ENCODE measurements at regions not wholly inside any gene's neighbourhood (a gene's known extent, or its start where the extent isn't known, plus 50 kb on each side); places are given as distances from the start of the nearest gene placed in this dataset.
"Not testable (repeated sequence)": the region's sequence is repeated elsewhere in the genome, so short reads cannot be mapped to it uniquely, and the experiment has no call there.

DNA sequence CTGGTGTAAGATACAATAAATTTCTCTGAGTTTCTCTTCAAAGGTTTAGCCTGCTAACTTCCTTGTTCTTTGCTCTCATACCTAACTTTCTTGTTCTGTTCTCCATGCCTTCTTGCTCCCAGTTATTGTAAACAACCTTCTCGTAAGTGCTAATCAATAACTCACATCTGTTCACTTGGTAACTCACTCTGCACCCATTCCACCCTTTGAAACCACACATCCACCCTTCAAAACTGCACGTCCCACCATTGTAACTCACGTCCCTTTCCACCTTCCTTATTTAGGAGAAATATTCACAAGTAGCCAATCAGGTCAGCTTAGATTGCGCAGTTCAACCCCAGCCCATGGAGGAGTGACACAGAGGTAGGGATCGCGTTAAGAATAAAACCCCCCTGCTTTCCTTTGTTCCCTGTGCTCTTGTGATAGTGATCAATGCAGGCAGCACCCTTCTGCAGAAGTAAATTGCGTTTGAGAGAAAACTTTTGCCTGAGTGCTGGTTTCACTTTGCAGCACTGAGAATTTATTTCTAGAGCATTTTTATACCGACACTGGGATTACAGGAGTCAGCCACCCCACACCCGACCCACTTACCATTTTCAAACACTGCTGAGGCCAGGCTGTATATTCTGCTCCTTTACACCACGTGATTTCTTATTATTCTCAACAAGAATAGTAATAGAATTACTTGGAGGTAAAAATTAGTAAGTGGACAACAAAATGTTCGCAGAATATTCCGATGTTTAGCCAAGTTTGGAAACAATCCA, 789.2 kb upstream of the RGS18 start:
- DNase-seq: no peak

DNA sequence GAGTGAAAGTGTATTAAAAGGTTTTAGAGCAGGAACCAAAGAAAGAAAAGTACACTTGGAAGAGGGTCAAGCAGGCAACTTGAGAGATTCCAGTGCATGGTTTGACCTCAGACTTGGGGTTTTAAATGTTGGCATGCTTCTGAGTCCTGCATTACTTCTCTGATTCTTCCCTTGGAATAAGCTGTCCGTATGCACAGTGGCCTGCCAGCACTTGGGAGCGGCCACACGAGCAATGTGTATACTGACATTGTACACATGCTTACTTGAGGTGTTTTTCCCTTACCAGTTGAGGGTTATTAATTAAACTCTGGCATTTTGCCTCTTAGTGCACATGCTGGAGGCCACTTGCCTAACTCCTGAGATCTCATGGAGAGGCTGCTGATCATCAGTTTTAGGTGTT, 786.6 kb upstream of the RGS18 start:
- no peak for DNase-seq

DNA sequence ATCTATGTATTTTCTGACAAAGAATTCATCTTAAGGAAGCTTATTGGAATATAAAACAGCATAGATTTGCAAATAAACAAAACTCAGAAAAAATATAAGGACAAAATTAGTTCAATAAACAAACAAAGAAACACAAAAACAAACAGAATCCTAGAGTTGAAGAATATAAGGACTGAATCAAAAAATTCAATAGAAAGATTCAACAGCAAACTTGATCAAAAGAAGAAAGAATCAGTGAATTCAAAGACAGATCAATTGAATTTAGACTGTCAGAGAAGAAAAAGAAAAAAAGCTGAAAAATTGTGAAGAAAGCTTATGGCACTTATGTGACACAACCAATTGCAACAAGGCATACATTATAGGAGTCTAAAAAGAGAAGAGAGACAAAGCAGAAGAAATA, 770.0 kb upstream of the RGS18 start:
- DNase-seq: no peak

DNA sequence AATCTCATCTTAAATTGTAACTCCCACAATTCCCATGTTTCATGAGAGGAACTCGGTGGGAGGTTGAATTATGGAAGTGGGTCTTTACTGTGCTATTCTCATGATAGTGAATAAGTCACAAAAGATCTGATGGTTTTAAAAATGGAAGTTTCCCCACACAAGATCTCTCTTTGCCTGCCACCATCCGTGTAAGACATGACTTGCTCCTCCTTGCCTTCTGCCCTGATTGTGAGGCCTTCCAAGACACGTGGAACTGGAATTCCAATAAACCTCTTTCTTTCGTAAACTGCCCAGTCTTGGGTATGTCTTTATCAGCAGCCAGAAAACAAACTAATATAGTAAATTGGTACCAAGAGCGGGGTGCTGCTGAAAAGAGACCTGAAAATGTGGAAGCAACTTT, 761.6 kb upstream of the RGS18 start:
- no peak for DNase-seq

DNA sequence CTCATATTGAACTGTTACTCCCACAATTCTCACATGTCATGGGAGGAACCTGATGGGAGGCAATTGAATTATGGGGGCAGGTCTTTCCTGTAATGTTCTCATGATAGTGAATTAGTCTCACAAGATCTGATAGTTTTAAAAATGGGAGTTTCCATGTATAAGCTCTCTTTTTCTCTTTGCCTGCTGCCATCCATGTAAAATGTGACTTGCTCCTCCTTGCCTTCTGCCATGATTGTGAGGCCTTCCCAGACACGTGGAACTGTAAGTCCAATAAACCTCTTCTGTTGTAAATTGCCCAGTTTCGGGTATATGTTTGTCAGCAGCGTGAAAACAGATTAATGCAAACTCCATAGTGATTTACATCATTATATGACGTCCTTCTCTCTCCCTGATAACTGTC, 759.7 kb upstream of the RGS18 start:
- DNase-seq: no peak

DNA sequence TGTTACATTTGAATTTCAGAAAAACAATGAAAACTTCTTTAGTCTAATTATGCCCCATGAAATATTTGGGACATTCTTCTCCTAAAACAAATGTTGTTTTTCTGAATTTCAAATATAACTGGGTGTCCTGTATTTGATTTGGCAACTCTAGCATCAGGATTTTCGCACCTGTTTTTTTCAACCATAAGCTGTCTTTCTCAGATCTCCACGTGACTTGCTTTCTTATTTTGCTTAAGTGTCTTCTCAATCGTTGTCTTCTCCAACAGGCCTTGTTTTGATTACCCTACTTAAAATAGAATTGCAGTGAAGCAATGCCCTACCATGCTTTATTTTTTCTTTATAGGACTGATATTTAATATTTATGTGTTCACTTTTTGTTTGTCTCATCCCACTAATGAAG, 752.8 kb upstream of the RGS18 start:
- no peak for DNase-seq

DNA sequence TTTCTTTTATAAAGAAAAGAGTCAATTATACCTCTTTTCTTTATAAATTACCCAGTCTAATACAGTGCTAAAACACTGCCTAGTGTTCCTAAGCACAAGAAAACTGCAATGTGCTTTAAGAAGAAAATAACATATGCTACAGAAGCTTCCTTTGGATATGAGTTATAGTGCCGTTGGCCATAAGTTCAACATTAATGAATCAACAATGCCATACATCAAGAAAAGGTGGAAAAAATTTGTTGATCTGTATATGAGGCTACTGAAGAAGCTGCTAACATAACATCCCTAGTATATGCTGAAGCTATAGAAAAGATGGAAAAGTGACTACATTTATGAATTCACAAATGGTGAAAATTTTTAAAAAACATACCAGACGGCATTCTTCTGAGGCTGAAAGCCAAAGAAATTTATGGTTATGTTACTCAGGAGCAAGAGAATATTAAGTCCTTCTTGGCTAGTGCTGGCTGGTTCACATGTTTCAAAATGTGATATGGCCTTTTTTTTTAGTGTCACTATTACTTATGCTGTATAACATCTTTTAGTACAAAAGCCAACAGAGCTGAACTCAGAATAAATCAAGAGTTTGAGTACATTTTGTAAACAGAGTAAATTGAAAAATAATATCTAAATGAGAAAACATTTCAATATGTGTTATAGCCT, 743.2 kb upstream of the RGS18 start:
- no peak for DNase-seq

DNA sequence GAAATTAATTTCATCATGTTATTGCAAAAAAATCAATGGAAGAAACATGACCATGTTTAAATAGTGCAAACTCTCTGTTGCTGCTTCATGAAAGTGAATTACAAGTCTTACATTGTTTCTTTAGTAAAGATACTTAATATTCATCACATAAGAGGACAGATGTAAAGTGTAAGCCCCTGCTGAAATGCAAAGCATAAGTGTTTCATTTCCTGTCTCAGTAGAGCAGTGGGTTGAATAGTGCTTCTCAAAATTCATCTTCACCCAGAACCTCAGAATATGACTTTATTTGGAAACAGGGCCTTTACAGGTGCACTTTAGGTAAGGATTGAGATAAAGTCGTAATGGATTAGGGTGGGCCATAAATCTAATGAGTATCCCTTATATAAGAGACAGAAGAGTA, 738.4 kb upstream of the RGS18 start:
- DNase-seq: no peak

DNA sequence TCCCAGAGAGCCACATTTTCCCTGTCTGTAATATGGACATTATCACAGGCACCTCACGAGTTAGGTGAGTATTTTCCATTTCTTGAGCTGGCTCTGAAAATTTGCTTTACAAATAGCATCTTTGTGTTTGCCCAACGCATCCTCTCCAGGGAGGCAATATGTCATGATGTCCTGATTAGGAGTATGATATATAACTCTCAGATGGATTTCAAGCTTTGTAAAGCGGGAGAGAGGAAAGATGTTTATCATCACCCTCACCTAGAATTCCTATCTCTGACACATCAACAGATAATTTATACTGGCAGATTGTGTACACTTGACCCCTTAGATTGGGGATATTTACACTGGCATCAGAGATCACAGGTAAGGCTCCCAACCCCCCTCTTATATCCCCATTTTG, 730.7 kb upstream of the RGS18 start:
- no peak for DNase-seq

DNA sequence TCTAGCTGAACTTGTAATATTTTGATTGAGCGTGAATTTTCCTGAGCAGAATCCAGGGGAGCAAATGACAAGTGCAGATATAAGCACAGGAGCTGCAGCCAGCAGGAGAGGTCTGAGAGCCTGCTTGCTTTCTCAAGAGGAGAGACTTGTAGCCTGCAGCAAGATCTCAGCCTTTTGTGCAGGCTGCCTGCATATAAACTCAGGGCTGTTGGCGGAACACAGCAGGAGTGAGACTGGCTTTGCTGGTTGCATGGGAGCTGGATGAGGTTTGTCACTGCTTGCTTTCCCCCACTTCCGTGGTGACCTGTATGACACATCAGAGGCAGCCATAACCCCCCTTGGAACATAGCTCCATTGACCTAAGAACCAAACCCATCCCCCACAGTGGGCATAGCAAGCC, 725.4 kb upstream of the RGS18 start:
- no peak for DNase-seq

DNA sequence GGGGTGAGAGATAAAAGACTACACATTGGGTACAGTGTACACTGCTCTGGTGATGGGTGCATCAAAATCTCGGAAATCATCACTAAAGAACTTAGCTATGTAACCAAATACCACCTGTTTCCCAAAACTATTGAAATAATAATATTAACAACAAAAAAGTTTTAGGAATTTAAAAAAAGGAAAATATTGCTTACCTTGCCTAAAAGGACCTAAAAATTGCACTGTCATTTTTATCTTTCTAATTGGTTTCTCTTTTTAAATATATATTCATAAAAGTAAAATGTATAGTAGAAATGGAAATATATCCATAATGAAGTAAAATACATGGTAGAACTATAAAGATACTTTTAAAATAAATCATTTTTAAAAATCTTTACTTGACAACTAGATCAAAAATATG, 719.3 kb upstream of the RGS18 start:
- no peak for DNase-seq

DNA sequence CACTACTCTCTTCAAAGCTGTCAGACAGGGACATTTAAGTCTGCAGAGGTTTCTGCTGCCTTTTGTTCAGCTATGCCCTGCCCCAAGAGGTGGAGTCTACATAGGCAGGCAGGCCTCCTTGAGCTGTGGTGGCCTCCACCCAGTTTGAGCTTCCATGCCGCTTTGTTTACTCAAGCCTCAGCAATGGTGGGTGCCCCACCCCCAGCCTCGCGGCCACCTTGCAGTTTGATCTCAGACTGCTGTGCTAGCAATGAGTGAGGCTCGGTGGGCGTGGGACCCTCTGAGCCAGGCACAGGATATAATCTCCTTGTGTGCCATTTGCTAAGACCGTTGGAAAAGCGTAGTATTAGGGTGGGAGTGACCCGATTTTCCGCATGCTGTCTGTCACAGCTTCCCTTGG, 710.0 kb upstream of the RGS18 start:
- DNase-seq: not testable (repeated sequence)

DNA sequence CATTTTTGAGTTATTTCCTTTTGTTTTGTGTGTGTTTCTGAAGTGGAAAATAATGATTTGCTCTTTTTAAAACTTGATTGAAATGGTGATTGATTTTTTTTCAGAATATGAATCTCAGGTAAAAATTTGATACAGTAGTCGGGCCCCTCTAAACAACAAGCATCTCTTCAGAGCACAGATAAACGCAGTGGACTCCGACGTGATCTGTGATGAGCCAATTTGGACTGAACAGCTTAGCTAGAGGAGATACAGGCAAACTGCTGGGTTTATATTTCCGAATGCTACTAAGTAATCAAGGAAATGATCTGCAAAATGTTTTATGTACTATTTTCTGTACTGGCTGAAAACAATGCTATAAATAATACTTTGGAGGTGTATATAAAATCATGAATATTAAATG, 705.7 kb upstream of the RGS18 start:
- DNase-seq: no peak

DNA sequence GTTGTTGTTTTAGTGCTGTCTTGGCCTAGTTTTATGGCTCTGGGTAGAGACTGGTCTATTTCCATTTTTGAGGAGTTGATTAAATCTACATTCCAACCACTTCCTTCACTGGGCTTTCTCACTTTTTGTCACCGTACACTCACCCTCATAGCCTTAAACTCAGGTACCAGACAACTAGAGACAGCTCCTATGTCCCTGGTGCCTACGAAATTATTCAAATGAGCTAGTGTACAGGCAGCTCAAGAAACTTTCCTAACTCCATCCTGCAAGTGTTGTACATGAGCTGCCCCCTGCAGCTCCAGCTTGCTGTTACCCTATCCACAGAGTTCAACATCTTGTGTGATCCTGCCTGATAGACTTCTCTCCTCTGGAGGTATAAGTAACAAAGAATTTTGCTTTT, 704.8 kb upstream of the RGS18 start:
- DNase-seq: no peak

DNA sequence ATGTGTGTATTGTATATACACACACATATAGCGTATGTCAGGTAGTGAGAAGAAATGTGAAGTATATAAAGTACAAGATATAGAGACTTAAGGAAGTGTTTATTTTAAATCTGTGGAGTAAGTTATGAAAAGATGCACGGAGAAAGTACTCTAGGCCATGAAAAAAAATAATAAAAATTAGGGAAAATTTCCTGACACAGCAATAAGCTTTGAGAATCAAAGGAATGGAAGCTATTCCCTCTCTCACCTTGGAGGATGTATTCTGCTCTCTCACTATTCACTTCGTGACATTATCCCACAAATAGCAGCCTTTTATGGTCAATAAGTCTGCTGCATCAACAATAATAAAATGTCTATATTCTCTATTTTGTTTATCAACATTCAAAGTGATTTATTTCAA, 700.4 kb upstream of the RGS18 start:
- DNase-seq: no peak

DNA sequence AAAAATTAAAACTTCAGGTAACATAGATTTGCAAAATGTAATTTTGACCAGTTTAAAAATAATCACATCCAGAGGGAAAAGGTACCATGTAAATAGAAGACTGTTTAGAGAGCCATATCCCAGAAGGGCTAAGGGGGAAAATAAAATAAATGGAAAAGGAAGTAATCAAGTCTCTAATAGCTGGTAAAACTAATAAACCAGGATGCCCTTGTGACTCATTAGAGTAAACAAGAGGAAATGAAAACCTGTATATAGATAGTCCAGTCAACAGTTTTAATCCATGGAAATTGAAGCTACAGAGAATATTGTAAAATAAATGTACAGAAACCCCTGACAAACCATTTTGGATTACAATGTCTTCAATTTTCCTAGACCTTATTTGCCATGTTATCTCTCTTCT, 698.0 kb upstream of the RGS18 start:
- DNase-seq: no peak

DNA sequence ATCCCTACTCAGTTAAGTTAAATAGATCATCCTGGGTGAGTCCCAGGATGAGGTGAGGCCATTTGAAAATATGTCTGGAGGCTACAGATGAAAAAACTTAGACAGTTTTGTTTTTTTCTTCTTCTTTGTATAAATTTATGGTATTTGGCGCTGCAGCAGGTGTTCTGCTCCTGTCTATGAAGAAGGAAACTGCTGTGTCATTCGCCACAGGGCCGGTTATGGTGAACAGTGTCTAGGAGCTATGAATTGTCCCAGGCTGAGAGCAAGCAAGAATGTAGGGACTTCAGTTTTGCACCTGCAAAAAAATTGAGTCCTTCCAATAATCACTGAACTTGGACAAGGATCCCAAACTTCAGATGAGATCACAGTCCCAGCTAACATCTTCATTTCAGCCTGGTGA, 674.3 kb upstream of the RGS18 start:
- no peak for DNase-seq

DNA sequence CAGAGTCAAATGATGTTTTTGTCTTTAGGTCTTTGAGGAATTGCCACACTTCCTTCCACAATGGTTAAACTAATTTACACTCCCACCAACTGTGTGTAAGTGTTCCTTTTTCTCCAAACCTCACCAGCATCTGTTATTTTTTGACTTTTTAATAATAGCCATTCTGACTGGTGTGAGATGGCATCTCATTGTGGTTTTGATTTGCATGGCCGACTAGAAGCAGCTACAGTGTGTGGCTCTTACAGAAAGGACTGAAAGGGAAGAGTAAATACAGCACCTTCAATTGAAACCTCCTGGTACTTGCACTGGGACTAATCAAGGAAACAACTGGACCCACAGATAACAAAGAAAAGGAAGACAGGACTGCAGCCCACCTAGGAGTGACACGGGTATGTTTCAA, 668.0 kb upstream of the RGS18 start:
- DNase-seq: no peak

DNA sequence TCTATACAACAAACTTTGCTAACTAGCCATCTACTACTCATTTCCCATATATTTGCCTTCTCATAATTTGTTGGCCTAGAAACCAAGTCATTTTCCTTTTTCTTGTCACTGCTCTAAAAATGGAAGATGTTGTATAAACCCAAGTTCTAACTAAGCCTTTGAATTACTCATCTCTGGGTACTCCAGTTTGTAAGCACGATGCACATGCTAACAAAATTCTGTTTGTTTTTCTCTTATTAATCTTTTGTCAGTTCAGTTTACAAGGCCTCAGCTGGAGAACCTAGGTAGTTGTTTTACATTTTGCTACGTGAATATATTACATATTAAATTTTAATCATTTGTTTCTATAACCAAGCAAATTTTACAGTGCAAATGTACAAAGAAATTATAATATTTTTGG, 663.2 kb upstream of the RGS18 start:
- no peak for DNase-seq

DNA sequence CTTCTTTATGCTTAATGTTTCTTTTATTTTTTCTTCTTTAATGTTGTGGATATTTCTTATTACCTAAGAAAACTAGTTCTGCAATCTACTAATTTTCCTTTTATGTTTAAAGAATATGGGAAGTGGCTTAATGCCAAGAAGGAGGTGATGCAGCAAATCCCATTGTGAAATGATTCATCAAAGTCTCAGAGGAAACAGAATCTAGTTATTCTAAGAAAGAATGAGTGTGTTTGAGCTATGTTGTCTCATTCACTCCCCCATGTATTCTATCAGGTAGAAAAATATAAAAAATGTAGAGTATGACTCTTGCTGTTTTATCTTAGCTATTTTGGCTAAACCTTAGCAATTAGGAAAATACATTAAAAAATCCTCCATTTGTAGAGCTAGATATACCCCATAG, 659.9 kb upstream of the RGS18 start:
- no peak for DNase-seq

DNA sequence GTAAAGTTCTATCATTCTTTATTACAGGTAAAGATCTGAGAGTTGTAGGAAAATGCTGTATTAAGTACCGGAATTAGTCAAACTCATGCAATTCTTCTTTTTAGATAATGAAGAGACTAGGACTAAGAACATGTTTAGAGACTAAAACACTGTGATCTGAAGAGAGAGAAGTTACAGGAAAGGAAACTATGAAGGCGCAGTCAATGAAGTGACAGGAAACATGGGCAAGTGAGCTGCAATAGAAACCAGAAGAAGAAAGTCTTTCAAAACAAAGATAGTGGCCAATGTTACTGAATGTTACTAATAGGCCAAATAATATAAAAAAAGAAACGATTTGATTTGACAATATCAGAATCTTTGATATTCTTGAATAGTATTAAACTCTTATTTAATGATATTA, 659.4 kb upstream of the RGS18 start:
- no peak for DNase-seq

DNA sequence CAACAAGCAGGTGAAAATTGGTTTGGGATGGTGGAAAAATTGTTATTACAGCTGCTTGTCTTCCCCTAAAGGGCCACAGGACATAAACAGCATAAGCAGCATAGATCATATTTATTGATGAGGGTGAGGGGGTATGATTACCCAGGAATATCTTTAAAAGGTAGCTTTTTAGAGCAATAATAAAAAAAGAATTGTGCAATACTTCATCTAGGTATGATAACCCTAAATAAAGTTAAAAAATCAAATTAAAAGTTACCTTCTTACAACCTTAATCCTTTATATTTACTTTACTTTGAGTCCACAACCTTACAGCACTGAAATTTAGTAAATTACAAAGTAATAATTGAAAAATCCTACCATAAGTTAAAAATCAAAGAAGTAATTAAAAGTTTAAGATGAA, 653.3 kb upstream of the RGS18 start:
- no peak for DNase-seq

DNA sequence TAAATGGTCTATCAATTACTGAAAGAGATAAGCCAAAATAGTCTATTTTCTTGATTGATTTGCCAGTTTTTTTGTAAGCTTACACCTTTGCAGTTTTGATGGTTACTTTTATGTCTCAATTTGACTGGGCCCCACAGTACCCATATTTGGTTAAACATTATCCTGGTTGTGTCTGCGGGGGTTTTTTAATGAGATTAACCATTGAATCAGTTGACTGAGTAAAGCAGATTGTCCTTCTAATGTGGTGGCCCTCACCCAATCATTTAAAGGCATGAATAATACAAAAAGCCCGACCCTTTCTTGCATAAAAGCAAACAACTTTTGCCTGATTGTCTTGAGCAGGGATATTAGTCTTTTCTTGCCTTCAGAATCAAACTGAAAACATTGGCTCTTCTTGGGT, 650.0 kb upstream of the RGS18 start:
- DNase-seq: no peak

DNA sequence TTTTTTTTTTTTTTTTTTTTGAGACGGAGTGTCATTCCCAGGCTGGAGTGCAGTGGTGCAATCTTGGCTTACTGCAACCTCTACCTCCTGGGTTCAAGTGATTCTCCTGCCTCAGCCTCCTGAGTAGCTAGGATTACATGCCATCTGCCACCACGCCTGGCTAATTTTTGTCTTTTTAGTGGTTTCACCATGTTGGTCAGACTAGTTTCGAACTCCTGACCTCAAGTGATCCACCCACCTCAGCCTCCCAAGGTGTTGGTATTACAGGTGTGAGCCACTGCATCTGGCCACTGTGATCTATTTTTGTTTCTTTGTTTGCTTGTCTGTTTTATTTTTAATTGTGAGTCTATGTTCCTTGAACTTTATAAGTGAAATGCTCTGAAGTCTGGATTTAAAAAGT, 646.8 kb upstream of the RGS18 start:
- not testable (repeated sequence) for DNase-seq

DNA sequence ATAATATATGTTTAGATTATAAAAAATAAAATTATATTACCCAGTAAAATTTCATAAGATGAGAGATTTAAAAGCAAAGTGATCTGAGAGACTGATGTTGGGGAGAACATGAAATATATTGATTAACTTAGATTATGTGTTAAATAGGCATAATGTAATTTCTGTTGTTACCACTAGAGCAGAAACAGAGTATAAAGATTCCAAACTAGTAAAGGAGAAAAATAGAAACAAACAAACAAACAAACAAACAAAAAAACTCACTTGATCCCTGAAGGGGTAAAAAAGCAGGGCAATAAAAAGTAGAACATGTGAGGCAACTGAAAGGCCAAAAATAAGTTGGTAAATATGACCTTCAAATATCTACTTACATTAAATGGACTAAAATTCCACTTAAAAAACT, 640.4 kb upstream of the RGS18 start:
- DNase-seq: no peak
